ENCODE measurements at regions not wholly inside any gene's neighbourhood (a gene's known extent, or its start where the extent isn't known, plus 50 kb on each side); places are given as distances from the start of the nearest gene placed in this dataset.

DNA sequence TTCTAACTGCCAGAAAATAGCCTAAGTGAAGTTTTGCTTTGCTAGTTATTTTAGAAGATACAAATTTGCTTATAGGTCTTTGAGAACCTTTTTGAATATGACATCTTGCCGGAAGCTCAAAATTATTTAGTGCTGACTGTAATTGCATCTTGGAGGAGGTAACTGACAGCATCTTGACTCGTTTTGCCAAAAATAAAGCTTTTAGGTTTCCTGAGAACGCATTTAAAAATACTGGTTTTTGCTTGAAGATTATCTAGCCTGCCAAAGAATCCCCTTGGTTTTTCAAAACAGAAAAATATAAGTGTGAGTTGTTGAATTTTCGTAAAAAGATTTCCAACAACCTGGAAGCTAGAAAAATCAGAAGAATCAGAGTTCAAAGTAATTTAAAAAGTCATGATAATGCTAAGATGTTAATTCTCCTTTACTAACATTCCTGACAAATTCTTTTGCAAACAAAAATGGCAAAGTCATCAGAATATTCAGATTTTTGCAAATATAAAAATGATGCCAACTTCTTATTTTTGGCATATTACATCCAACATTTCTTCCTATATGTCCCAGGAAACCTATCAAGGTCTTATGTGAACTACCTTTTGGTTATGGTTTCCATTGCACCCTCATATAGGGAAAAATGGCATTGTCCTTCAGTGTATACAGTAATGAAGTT, 178.0 kb upstream of the SLC8A1 start:
- H3K36me3 ChIP-seq, result no peaks in the 10 kb centered on the region
- H3K4me2 ChIP-seq, result no peak overlapping the region
- no peak overlapping the region for H3K27ac ChIP-seq
- H3K4me3 ChIP-seq, result no peak overlapping the region
- no peak overlapping the region for H3K9ac ChIP-seq
- H4K20me1 ChIP-seq, result no peaks in the 10 kb centered on the region
- H3K9me3 ChIP-seq, result no peaks in the 10 kb centered on the region
- H3K4me1 ChIP-seq, result no peaks in the 10 kb centered on the region
- no peaks in the 10 kb centered on the region for H3K27me3 ChIP-seq
- TF ChIP-seq Cebpa-rat (IDR thresholded peaks at IDR 0.05), result no peak

DNA sequence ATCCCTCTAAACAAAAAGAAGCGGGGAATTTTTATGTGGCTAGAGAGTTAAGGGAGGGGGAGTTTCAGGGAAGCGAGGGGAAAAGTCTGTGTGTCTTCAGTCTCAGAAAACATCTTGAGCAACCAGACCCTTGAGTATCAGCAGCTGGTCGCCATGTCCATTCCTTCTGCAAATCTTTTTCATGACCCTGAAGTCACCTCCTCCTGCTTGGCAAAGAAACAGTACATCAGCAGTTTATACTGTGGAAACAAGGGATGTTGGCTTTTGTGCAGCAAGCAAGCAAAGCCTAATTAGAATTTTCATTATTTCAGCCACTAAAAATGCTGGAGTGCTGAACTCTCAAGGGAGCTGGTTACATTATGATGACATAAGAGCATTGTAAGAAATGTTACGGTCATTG, 187.4 kb upstream of the SLC8A1 start:
- H3K4me1 ChIP-seq, result no peaks in the 10 kb centered on the region
- TF ChIP-seq Cebpa-rat (IDR thresholded peaks at IDR 0.05), result no peak
- no peaks in the 10 kb centered on the region for H3K9me3 ChIP-seq
- H3K36me3 ChIP-seq, result no peaks in the 10 kb centered on the region
- H3K4me2 ChIP-seq, result no peak overlapping the region
- H3K4me3 ChIP-seq, result no peak overlapping the region
- no peaks in the 10 kb centered on the region for H3K27me3 ChIP-seq
- no peak overlapping the region for H3K9ac ChIP-seq
- H3K27ac ChIP-seq, result no peak overlapping the region
- H4K20me1 ChIP-seq, result no peaks in the 10 kb centered on the region

DNA sequence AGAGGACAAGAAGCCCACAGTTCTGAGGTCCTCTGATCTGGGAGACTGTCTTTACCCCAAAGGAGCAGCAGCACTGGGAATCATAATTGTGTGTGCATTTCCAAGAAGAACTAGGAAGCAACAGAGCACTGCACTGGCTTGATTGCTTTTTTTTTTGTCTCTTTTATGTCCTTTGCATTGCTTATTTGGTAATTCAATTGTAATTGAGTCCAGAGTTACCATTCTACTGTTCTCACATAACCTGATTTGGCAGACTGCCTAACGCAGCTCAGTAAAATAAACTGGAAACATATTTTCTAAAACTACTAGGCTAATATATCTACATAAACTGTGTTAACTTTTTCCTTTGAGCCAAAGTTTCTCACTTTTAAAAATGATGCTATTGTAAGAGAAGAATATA, 190.3 kb upstream of the SLC8A1 start:
- Histone ChIP-seq H3K4me1 (no peaks in the 10 kb centered on the region), H3K4me2 (no peak overlapping the region), H3K4me3 (no peak overlapping the region), H4K20me1 (no peaks in the 10 kb centered on the region), H3K9ac (no peak overlapping the region), H3K27ac (no peak overlapping the region), H3K9me3 (no peaks in the 10 kb centered on the region), H3K27me3 (no peaks in the 10 kb centered on the region), H3K36me3 (no peaks in the 10 kb centered on the region)
- TF ChIP-seq Cebpa-rat (IDR thresholded peaks at IDR 0.05), result no peak

DNA sequence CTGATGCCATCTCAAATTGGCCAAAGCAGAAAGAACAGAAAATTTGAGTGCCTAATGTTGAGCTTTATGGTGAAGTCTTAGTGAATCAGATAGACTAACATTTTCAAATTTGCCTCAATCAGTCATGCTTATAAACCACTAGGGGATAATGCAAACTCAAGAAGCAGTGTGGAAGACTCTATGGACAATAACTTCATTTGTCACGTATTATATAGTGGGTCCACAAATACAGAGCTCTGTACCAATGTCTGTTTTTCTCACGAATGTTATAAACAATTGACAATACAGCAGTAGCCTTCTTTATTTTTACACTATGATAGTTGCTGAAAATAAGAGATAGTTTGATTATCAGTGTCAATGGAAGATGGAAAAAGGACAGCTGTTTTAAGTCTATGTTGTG, 190.8 kb upstream of the SLC8A1 start:
- no peak overlapping the region for H3K9ac ChIP-seq
- no peak overlapping the region for H3K4me2 ChIP-seq
- no peak overlapping the region for H3K27ac ChIP-seq
- H4K20me1 ChIP-seq, result no peaks in the 10 kb centered on the region
- H3K27me3 ChIP-seq, result no peaks in the 10 kb centered on the region
- H3K4me1 ChIP-seq, result no peaks in the 10 kb centered on the region
- H3K9me3 ChIP-seq, result no peaks in the 10 kb centered on the region
- no peaks in the 10 kb centered on the region for H3K36me3 ChIP-seq
- H3K4me3 ChIP-seq, result no peak overlapping the region
- no peak for TF ChIP-seq Cebpa-rat (IDR thresholded peaks at IDR 0.05)

DNA sequence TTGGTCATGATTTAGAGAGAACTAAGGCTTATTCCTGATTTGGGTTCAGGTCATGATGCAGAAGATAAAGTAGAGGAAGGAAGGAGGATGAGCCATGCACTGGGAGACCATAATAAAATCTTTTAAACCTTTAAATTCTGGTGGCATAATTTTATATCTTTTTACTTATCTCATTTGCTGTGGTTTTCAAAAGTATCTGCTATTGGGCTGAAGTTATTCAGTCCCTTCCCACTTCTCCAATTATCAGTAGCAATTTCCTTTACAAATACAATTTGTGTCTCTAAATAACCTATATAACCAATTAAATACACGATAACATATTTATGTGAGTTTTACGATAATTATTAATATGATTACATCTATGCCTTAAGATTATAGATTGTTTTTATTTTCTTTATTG, 194.8 kb upstream of the SLC8A1 start:
- no peak overlapping the region for H3K9ac ChIP-seq
- H4K20me1 ChIP-seq, result no peaks in the 10 kb centered on the region
- H3K27ac ChIP-seq, result no peak overlapping the region
- no peak overlapping the region for H3K4me3 ChIP-seq
- H3K9me3 ChIP-seq, result no peaks in the 10 kb centered on the region
- no peaks in the 10 kb centered on the region for H3K4me1 ChIP-seq
- no peaks in the 10 kb centered on the region for H3K27me3 ChIP-seq
- no peak overlapping the region for H3K4me2 ChIP-seq
- TF ChIP-seq Cebpa-rat (IDR thresholded peaks at IDR 0.05), result no peak
- no peaks in the 10 kb centered on the region for H3K36me3 ChIP-seq

DNA sequence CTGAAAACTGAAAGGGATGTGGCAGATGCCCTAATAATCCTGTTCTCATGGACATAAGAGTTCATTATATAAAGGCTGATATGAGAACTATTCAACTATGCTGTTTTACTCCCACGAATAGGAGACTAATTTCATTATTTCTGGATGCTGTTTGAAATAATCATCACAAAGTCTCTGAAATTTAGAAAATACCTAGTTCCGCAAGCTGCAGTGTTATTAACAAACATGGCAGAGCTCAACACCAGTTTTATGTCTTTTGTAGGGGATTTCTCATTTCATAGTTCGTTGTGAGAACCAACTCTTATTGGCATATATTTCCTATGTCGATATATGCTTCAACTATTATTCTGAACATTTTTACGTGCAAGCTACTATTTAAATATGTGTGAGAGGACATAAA, 200.3 kb upstream of the SLC8A1 start:
- Histone ChIP-seq H3K36me3 (no peaks in the 10 kb centered on the region), H3K9me3 (no peaks in the 10 kb centered on the region), H3K27me3 (no peaks in the 10 kb centered on the region), H3K27ac (no peak overlapping the region), H3K4me2 (no peak overlapping the region), H3K4me3 (no peak overlapping the region), H4K20me1 (no peaks in the 10 kb centered on the region), H3K9ac (no peak overlapping the region), H3K4me1 (no peaks in the 10 kb centered on the region)
- TF ChIP-seq Cebpa-rat (IDR thresholded peaks at IDR 0.05), result no peak

DNA sequence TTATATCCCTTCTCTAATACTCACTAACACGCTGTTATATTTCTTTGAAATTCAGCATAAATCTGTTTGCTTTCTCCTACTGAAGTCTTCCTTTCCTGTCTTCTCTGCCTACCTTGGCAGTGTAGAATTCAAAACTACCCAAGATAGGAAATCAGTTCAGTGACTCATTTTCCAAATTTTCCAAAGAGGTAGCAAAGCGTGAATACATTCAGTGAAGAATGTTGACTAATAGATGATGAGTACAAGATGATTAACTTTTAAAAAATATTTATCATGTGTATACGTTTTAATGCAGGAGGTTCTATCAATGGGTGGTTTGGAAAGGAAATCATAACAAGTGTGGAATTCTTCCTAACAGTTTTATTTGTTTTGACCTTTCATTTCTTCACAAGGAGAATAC, 201.9 kb upstream of the SLC8A1 start:
- no peaks in the 10 kb centered on the region for H3K36me3 ChIP-seq

DNA sequence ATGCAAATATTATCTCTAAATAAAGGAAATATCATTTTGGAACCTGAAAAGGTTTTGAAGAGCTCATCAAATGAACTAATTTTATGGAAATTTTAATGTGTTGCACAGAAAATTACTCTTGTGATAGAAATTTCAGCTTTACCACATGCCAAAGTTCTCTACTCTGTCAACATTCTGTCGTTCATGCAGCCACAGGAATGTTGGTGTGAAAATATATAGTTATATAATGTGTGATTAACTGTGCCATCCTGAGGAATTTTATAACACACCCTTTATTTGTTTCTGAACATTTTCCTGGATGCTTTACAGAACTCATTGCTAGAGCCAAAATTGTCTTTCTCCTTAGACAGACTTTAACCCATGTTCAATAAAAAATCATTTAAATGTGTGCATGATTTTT, 202.5 kb upstream of the SLC8A1 start:
- no peak overlapping the region for H3K27ac ChIP-seq
- no peaks in the 10 kb centered on the region for H3K9me3 ChIP-seq
- no peaks in the 10 kb centered on the region for H3K27me3 ChIP-seq
- H3K4me2 ChIP-seq, result no peak overlapping the region
- no peaks in the 10 kb centered on the region for H3K36me3 ChIP-seq
- H4K20me1 ChIP-seq, result no peaks in the 10 kb centered on the region
- no peak overlapping the region for H3K9ac ChIP-seq
- H3K4me1 ChIP-seq, result no peaks in the 10 kb centered on the region
- TF ChIP-seq Cebpa-rat (IDR thresholded peaks at IDR 0.05), result no peak
- no peak overlapping the region for H3K4me3 ChIP-seq

More for the DNA sequence above, 201.9 kb upstream of the SLC8A1 start:
- Histone ChIP-seq H3K4me2 (no peak overlapping the region), H4K20me1 (no peaks in the 10 kb centered on the region), H3K9me3 (no peaks in the 10 kb centered on the region), H3K4me1 (no peaks in the 10 kb centered on the region), H3K9ac (no peak overlapping the region), H3K27me3 (no peaks in the 10 kb centered on the region), H3K27ac (no peak overlapping the region), H3K4me3 (no peak overlapping the region)
- TF ChIP-seq Cebpa-rat (IDR thresholded peaks at IDR 0.05), result no peak

DNA sequence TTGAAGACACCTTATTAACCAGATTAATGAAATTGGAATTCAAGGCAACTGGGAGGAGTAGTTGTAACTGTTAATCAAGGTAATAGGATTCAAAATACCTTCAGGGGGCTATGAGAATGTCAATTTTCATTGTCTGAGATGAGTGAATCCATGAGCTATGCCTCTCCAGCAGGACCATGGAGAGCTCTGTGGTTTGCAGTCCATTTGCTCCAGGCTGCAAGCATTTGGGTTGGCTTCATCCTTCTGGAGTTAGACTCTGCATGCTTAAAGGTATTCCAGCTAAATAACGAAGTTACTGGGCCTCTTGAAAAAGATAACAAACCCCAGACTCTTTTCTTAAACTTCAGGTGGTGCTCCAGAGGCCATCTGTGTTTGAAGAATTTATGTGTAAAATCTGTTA, 207.1 kb upstream of the SLC8A1 start:
- no peak overlapping the region for H3K4me3 ChIP-seq
- no peak overlapping the region for H3K4me2 ChIP-seq
- no peaks in the 10 kb centered on the region for H3K27me3 ChIP-seq
- no peaks in the 10 kb centered on the region for H3K4me1 ChIP-seq
- H3K9ac ChIP-seq, result no peak overlapping the region
- no peaks in the 10 kb centered on the region for H3K9me3 ChIP-seq
- H3K36me3 ChIP-seq, result no peaks in the 10 kb centered on the region
- no peak overlapping the region for H3K27ac ChIP-seq
- no peak for TF ChIP-seq Cebpa-rat (IDR thresholded peaks at IDR 0.05)
- H4K20me1 ChIP-seq, result no peaks in the 10 kb centered on the region

DNA sequence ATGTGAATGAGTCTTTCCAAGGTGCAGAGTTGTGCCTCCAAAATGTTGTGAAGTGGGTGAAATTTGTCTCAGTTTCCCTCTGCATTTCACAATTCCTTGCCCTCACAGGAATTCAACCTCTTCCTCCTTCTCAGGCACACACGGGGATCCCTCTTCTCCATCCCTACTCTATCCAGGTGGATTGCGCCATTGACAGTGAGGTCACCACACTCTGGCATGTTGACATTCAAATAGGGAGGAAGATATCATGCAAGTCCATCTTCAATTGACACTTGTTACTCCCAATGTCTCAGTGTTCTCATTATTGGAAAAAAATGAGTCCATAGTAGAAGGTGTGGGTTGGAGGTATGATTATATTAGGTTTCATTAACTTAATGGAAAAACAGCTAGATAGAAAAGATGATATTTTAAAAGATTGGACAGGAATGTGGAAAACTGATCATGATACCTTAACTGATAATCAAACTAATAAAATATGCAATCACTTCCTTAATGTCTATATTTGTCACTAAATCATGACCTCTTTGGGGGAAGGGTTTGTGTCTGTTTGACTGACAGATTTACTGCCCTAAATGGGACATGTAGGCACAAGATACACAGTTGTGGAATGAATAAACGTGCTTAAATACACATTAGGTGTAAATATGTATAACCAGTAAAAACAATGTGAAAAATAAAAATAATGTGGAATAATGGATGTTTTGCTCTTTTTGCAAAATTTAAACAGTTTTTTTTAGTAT, 213.8 kb upstream of the SLC8A1 start:
- Histone ChIP-seq H3K4me1 (no peaks in the 10 kb centered on the region), H4K20me1 (no peaks in the 10 kb centered on the region), H3K9ac (no peak overlapping the region), H3K4me3 (no peak overlapping the region), H3K27me3 (no peaks in the 10 kb centered on the region), H3K9me3 (no peaks in the 10 kb centered on the region), H3K4me2 (no peak overlapping the region), H3K36me3 (no peaks in the 10 kb centered on the region), H3K27ac (no peak overlapping the region)
- TF ChIP-seq Cebpa-rat (IDR thresholded peaks at IDR 0.05), result no peak
